WTC11 (cell line): ENCODE measurements at regions not wholly inside any gene's neighbourhood (a gene's known extent, or its start where the extent isn't known, plus 50 kb on each side); places are given as distances from the start of the nearest gene placed in this dataset.

Source experiments
- ATAC-seq: fragments of 200-7000 bp; cut with Tn5 transposase; 2 replicates; pipeline ENCODE4 v1.10.0; 2021; ENCODE audit warnings: mild to moderate bottlenecking, moderate library complexity
- CTCF ChIA-PET: fragments of 300-600 bp; sonication (Branson Sonifier 250); formaldehyde crosslinking; loops from one replicate; lab custom pipeline; 2021; ENCODE audit warnings: antibody characterized with exemption; lab: Charles Lee
- POLR2A ChIA-PET: fragments of 350-600 bp; sonication (Branson Sonifier 250); formaldehyde crosslinking; loops from one replicate; lab custom pipeline; 2021; ENCODE audit warnings: antibody characterized with exemption; lab: Charles Lee
- DNase-seq: peaks from one replicate; pipeline ENCODE4 v3.0.0; 2021; ENCODE audit warnings: low spot score
- H3K27ac Mint-ChIP-seq: 2 replicates; pipeline ENCODE4 v1.8.0; 2021; ENCODE audit warnings: mixed read lengths
- H3K27me3 Mint-ChIP-seq: 2 replicates; pipeline ENCODE4 v1.8.0; 2021; ENCODE audit warnings: low read depth, mild to moderate bottlenecking, moderate library complexity, mixed read lengths
- H3K36me3 Mint-ChIP-seq: 2 replicates; pipeline ENCODE4 v1.8.0; 2021; ENCODE audit warnings: mixed read lengths
- H3K4me1 Mint-ChIP-seq: 2 replicates; pipeline ENCODE4 v1.8.0; 2022; ENCODE audit warnings: mixed read lengths
- H3K4me3 Mint-ChIP-seq: 2 replicates; pipeline ENCODE4 v1.8.0; 2021; ENCODE audit warnings: mild to moderate bottlenecking, moderate library complexity, mixed read lengths
- H3K9me3 Mint-ChIP-seq: 2 replicates; pipeline ENCODE4 v1.8.0; 2021; ENCODE audit warnings: mixed read lengths
- AR ChIP-seq: fragments of 250-450 bp; sonication (Bioruptor Pico); IDR thresholded peaks from 2 replicates; pipeline ENCODE4 v1.9.0; 2021; ENCODE audit warnings: mild to moderate bottlenecking
- CTCF ChIP-seq: fragments of 200-600 bp; IDR thresholded peaks from 2 replicates; pipeline ENCODE4 v1.8.0; 2022; ENCODE audit warnings: antibody characterized with exemption
- E2F1 ChIP-seq: sonication (generic); formaldehyde crosslinking; IDR thresholded peaks from 2 replicates; pipeline ENCODE4 v1.8.0; 2022; ENCODE audit warnings: mild to moderate bottlenecking, missing genetic modification reagents
- ELF4 ChIP-seq: sonication (generic); formaldehyde crosslinking; IDR thresholded peaks from 2 replicates; pipeline ENCODE4 v1.8.1; 2022; ENCODE audit warnings: low read depth, mild to moderate bottlenecking, moderate library complexity, missing genetic modification reagents
- EMX1 ChIP-seq: fragments of 250-450 bp; sonication (Bioruptor Pico); IDR thresholded peaks from 2 replicates; pipeline ENCODE4 v1.8.0; 2021; ENCODE audit warnings: mild to moderate bottlenecking
- ERG ChIP-seq: fragments of 250-450 bp; sonication (Bioruptor Pico); IDR thresholded peaks from 2 replicates; pipeline ENCODE4 v1.8.0; 2021; ENCODE audit warnings: mild to moderate bottlenecking
- FOXJ3 ChIP-seq: sonication (generic); formaldehyde crosslinking; IDR thresholded peaks from 2 replicates; pipeline ENCODE4 v1.9.0; 2021; ENCODE audit warnings: missing genetic modification reagents, mild to moderate bottlenecking, borderline replicate concordance
- GTF2I ChIP-seq: fragments of 250-450 bp; sonication (Bioruptor Pico); conservative IDR thresholded peaks from 2 replicates; pipeline ENCODE4 v1.4.0; 2021; ENCODE audit warnings: mild to moderate bottlenecking
- MAX ChIP-seq: sonication (generic); formaldehyde crosslinking; IDR thresholded peaks from 2 replicates; pipeline ENCODE4 v1.8.0; 2022; ENCODE audit warnings: mild to moderate bottlenecking, missing genetic modification reagents
- MXD4 ChIP-seq: fragments of 250-450 bp; sonication (Bioruptor Pico); IDR thresholded peaks from 2 replicates; pipeline ENCODE4 v1.8.0; 2021; ENCODE audit warnings: mild to moderate bottlenecking, moderate library complexity, borderline replicate concordance
- OVOL2 ChIP-seq: fragments of 250-450 bp; sonication (Bioruptor Pico); IDR thresholded peaks from 2 replicates; pipeline ENCODE4 v1.9.0; 2021; ENCODE audit warnings: mild to moderate bottlenecking, borderline replicate concordance
- PRDM15 ChIP-seq: sonication (generic); formaldehyde crosslinking; IDR thresholded peaks from 2 replicates; pipeline ENCODE4 v1.8.0; 2022; ENCODE audit warnings: missing genetic modification reagents
- SMAD3 ChIP-seq: sonication (generic); formaldehyde crosslinking; IDR thresholded peaks from 2 replicates; pipeline ENCODE4 v1.8.0; 2022; ENCODE audit warnings: missing genetic modification reagents, mild to moderate bottlenecking, borderline replicate concordance
- SMAD4 ChIP-seq: sonication (generic); formaldehyde crosslinking; IDR thresholded peaks from 2 replicates; pipeline ENCODE4 v1.8.0; 2022; ENCODE audit warnings: mild to moderate bottlenecking, missing genetic modification reagents
- STAT6 ChIP-seq: sonication (generic); formaldehyde crosslinking; conservative IDR thresholded peaks from 2 replicates; pipeline ENCODE4 v1.8.1; 2023; ENCODE audit warnings: mild to moderate bottlenecking, low read depth, missing genetic modification reagents, moderate library complexity
- TP53 ChIP-seq: sonication (generic); formaldehyde crosslinking; IDR thresholded peaks from 2 replicates; pipeline ENCODE4 v1.8.1; 2023; ENCODE audit warnings: mild to moderate bottlenecking, missing genetic modification reagents
- ZNF121 ChIP-seq: sonication (generic); formaldehyde crosslinking; IDR thresholded peaks from 2 replicates; pipeline ENCODE4 v1.8.0; 2023; ENCODE audit warnings: missing genetic modification reagents
- ZNF263 ChIP-seq: sonication (generic); formaldehyde crosslinking; IDR thresholded peaks from 2 replicates; pipeline ENCODE4 v1.8.1; 2022; ENCODE audit warnings: low read depth, mild to moderate bottlenecking, moderate library complexity, missing genetic modification reagents

- Mint-ChIP-seq H3K27ac (no peak overlapping the region), H3K9me3 (peaks cover under 1% of the 10 kb centered on the region), H3K4me3 (no peak overlapping the region), H3K36me3 (no peaks in the 10 kb centered on the region), H3K4me1 (no peaks in the 10 kb centered on the region), H3K27me3 (no peaks in the 10 kb centered on the region)
- POLR2A ChIA-PET, result interaction anchor here (0.5 kb wide), 1 partner anchor 41 kb away, joined by 4 read pairs; no protein-coding TSS in a partner anchor
- DNase-seq (no peak), ATAC-seq (no peak)
- TF ChIP-seq SMAD3 (CRISPR knock-in tag) (no peak), AR (CRISPR knock-in tag) (no peak), FOXJ3 (CRISPR knock-in tag) (no peak), MAX (no peak), GTF2I (no peak), OVOL2 (CRISPR knock-in tag) (no peak), MXD4 (CRISPR knock-in tag) (no peak), CTCF (no peak), ELF4 (CRISPR knock-in tag) (no peak), E2F1 (no peak), EMX1 (CRISPR knock-in tag) (no peak), ZNF121 (no peak), TP53 (CRISPR knock-in tag) (no peak), PRDM15 (CRISPR knock-in tag) (no peak), ERG (CRISPR knock-in tag) (no peak), STAT6 (no peak), ZNF263 (no peak), SMAD4 (CRISPR knock-in tag) (no peak)
- CTCF ChIA-PET, result interaction anchor here (0.7 kb wide), 1 partner anchor 14 kb away, joined by 3 read pairs; no protein-coding TSS in a partner anchor
Measured at GRCh38 chr3:104951426-104951825, 415.3 kb upstream of the ALCAM start.
